ENCODE measurements at regions not wholly inside any gene's neighbourhood (a gene's known extent, or its start where the extent isn't known, plus 50 kb on each side); places are given as distances from the start of the nearest gene placed in this dataset.

DNA sequence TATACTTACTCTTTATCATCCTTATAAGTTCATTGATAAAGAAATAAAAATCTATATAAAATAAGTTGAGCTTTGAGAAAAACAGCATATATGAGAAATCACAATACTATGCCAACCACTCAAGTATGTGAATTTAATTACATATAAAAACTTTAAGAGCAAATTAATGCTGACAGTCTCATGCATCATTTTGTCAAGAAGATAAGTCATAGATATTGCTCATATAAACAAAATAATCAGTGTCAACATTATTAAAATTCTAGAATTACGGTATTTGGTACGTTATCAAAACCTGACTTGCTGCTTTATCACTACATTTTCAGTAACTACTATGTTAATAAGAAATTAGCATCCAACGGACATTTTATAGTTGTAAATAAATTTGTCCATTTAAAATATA, 111.2 kb downstream of the FBXO8 start:
- TF ChIP-seq ZNF384 (IDR thresholded peaks at IDR 0.05) (no peak), TARDBP (IDR thresholded peaks at IDR 0.05) (no peak), HDGF (IDR thresholded peaks at IDR 0.05; ENCODE audit: borderline replicate concordance) (no peak), FOXM1 (IDR thresholded peaks at IDR 0.05; ENCODE audit: borderline replicate concordance) (no peak), ELF4 (IDR thresholded peaks at IDR 0.05) (no peak), ARNT (IDR thresholded peaks at IDR 0.05) (no peak)

All from HEK293T (cell line).